Left kidney (tissue), 1 donor: ENCODE measurements at regions not wholly inside any gene's neighbourhood (a gene's known extent, or its start where the extent isn't known, plus 50 kb on each side); places are given as distances from the start of the nearest gene placed in this dataset.
"Not testable (repeated sequence)": the region's sequence is repeated elsewhere in the genome, so short reads cannot be mapped to it uniquely, and the experiment has no call there.

Experiments used
- DNase-seq: peaks from one replicate; pipeline ENCODE4 v3.0.0-alpha.2; 2013

DNA sequence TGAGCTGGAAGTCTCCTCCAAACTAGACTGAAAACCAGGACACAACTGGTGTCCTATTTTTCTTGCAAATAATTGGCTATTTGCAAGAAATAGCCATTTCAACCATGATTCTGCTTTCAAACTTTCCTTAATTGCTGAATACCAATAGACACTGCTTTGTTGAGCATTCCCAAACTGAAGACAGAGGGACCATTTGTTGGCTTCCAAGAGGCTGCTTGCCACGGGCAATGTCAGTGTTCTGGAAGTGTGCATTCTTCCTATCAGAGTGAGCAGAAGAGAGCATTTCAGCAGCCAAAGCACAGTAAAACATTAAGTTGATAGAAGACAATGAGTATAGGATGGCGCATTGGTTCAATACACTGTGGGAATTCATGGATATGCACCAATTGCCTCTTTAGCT lies 360.5 kb upstream of the RGPD4 start:
- DNase-seq: no peak

DNA sequence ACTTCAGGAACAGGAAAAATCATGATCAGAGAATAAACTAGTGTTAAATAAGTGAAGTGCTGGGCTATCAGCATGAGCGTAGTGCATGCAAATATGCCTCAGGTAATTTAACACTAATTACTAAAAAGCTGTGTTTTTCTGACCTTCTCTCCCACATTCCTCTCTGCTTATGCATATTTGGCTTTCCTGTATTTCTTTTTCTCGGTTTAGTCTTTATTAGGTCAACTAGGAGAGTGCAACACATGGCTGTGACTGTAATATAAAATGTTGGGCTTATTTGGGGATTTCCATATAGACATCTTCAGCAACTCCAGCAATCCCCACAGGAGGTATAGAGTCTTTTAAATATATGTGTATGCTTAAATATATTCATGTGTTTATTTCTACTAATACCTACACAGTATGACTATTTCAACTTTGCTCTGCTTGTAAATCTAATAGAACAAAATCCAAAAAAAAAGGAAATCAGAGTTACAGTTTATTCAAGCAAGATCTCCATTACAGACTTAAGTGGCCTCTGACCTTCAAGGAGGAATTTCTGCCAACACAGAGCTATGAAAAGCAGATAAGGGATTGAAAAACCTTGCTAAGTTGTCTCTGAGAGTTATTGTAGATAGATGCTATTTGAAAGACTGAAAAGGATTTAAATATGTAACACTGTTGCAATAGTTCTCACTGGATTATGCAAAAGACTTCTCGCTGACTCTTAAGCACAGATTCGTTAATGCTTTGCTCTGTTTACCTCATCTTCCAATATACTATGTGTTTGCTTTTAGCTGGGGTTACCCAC lies 359.5 kb upstream of the RGPD4 start:
- DNase-seq: no peak

- no peak for DNase-seq
Observed at GRCh38 chr2:107469437-107469995, 357.2 kb upstream of the RGPD4 start.

DNA sequence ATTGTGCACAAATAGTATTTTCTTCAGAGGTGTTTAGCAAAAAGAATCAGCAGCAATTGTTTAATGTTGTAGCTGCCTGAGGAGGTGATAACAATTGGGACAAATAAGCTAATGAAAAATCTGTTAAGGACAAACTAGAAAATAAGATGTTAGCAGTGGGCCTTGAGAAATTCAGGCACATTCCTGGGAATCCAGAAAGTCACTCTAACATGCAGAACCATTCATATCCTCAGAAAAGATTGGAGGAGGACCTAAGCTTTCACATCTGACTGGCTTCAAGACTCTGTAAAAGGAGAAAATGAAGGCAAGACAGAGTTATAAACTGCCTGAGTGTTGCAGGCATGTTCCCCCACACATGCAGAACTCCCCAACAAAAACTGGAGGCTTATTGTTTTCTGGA lies 353.5 kb upstream of the RGPD4 start:
- DNase-seq: no peak

DNA sequence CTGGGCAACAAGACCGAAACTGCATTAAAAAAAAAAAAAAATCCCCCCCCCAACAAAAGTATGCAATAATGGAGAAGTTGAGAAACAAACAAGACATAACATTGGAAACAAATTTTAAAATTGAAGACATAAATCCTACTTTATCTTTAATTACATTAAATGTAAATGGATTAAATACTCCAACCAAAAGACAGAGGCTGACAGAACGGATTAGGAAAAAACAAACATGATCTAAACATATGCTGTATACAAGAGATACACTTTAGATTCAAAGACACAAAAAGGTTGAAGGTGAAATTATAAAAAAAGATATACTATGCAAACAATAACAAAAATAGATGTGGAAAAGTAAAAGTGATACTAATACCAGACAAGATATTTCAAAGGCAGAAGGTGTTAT lies 350.8 kb upstream of the RGPD4 start:
- DNase-seq: no peak

DNA sequence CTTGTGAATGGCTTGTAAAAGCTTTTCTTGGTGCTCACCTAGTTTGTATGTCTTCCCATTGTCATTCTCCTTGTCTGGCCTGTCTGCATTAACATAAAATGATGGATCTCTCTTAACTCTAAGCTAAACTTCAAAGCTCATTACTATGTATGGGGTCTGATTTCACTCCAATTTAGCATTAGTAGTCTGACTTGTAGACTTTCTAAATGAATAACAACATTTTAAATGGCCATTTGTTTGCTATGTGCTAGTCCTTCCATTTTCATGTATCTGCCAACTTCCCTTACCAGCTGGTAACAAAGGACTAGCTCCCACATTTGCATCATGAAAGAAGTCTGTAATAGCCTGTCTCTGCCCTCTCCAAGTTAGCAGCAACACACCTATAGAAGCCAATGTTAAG lies 324.2 kb upstream of the RGPD4 start:
- no peak for DNase-seq

DNA sequence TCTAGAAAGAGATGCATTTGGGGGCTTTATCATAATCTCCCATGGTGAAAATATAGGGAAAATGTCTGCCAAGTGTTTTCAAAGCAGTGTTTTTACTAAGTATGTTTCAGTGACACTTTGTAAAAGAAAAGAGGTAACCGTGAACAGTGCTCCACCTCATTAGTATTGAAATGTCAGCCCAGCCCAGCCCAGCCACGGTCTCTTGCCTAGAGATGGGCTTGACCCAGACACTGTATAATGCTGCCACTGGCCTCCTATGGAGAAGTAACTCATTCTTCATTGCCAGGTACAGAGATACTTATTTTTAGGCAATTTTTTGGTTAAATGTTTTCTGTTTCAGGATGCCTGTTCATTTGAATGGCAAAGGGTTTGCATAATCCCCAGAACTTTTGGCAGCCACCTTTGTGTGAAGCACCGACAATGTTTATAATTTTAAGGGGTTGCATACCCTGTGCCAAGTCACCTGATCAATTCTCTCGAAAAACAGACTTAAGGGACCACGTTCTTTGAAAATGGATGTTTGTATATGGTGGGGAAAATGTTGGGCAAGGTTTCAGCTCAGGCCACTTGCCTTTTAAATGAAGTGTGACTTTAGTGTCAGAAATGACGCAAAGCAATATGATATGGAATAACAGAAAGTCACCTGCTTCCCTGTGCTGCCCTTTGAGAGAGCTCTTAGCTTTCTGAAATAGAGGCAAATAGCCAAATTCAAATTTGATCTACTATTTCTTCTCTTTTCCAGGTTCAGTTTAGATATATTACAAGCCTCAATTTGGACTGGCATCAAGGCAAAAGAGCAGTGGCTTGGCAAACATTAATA lies 314.5 kb upstream of the RGPD4 start:
- no peak for DNase-seq

DNA sequence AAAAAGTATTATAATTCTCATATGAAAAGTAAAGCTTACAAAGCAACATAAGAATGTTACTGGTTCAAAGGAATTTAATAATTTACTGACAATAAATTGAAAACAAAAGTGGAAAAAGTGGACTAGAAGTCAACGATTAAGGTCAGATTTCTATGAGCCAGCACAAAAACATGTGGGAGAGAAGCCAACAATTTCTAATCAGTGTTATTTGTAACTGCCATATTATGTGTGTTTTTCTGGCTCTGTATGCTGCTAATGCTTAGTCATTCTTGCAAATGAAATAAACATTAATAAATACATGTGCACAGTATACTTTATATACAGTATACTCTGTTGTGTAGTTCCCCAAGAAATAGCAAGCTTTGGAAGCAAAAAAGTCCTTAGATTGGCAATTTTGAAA lies 301.3 kb upstream of the RGPD4 start:
- no peak for DNase-seq

GRCh38 chr2:107529146-107529545 lies 297.5 kb upstream of the RGPD4 start:
- peak; percentile 50 for DNase-seq

GRCh38 chr2:107530046-107530445 lies 296.6 kb upstream of the RGPD4 start:
- no peak for DNase-seq

GRCh38 chr2:107534926-107535325 lies 291.8 kb upstream of the RGPD4 start:
- DNase-seq: no peak

DNA sequence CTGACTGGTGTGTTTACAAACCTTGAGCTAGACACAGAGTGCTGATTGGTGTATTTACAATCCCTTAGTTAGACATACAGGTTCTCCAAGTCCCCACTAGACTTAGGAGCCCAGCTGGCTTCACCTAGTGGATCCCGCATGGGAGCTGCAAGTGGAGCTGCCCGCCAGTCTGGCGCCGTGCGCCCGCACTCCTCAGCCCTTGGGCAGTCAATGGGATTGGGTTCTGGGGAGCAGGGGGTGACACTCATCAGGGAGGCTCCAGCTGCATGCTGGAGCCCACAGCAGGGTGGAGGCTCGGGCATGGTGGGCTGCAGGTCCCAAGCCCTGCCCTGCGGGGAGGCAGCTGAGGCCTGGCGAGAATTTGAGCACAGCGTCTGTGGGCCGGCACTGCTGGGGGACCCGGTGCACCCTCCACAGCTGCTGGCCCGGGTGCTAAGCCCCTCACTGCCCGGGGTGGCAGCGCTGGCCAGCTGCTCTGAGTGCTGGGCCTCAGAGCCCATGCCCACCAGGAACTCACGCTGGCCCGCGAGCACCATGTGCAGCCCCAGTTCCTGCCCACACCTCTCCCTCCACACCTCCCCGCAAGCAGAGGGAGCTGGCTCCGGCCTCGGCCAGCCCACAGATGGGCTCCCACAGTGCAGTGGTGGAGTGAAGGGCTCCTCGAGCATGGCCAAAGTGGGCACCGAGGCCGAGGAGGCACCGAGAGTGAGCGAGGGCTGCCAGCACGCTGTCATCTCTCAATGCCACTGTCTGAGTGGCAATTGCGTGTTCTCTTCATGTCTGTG lies 290.6 kb upstream of the RGPD4 start:
- DNase-seq: not testable (repeated sequence)

DNA sequence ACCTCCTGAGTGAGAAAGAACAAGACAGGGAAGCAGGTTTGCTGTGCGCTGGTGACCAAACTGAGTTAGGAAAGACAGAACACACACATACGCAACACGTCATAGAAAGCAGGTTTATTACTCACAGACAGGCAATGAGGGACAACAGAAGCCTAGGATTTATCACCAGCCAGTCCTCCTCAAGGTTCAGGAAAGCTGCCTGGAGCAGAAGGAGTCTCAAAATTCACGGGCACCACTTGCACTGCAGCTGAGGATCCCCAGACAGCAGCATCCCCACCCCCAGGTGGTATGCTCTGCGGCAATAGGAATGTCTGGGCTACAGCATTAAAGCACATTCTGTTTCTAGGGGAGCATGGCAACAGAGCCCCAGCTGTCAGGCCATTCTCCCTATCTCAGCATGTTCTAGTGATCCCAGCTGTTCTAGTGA lies 284.4 kb upstream of the RGPD4 start:
- no peak for DNase-seq

- DNase-seq: no peak
Observed at GRCh38 chr2:107543793-107544192, 282.9 kb upstream of the RGPD4 start.

- DNase-seq: no peak
Observed at GRCh38 chr2:107545066-107545465, 281.6 kb upstream of the RGPD4 start.

- DNase-seq: no peak
Observed at GRCh38 chr2:107545851-107546250, 280.8 kb upstream of the RGPD4 start.

DNA sequence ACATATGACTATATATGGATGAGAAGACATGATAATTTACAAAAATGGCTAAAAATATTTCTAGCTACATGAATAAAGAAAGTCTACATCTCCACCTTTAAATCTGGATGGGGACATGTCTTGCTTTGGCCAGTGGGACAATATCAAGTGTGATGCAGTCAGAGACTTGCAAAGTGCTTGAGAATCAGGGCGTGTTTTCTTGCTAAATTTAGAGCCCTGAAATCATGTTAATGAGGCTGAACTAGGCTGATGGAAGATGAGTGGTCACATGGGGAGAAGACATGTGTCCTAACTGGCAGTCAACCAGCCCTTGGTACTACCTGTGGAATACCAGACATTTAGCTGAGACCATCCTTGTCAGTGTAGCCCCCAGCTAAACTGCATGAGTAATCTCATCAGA lies 278.5 kb upstream of the RGPD4 start:
- DNase-seq: no peak

DNA sequence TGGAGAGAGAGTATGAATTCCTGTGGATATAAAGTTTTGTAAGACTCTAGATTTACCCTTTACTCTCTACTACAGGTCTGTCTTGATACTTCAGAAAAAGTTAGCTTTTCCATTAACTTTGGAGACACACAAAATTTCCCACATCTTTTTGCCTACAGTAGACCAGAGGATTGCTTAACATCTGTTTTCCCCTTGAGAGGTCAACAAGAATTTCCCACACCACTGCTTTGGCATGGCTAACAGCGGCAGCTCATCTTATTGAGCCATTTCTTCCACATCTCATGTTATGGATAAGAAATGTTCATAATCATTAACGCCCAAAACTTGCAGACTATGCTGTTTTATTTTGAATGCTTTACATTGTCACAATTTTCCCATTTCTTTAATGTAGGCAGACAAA lies 273.6 kb upstream of the RGPD4 start:
- no peak for DNase-seq

DNA sequence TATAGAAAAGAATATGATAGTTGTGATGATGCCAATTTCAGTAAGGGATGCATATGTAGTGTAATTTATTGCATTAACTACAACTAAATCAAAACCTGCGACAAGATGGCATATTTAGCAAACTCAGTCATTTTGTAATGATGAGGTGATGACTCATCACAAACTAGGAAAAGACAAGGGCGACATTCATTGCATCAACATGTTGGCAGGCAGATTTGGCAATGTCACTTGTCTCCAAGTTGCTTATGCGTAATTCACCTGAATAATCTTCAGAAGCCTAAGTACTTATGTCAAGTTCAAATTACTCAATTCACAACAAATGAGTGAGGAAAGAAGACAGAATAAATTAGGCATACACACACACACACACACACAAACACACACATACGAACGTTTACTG lies 273.2 kb upstream of the RGPD4 start:
- DNase-seq: no peak

DNA sequence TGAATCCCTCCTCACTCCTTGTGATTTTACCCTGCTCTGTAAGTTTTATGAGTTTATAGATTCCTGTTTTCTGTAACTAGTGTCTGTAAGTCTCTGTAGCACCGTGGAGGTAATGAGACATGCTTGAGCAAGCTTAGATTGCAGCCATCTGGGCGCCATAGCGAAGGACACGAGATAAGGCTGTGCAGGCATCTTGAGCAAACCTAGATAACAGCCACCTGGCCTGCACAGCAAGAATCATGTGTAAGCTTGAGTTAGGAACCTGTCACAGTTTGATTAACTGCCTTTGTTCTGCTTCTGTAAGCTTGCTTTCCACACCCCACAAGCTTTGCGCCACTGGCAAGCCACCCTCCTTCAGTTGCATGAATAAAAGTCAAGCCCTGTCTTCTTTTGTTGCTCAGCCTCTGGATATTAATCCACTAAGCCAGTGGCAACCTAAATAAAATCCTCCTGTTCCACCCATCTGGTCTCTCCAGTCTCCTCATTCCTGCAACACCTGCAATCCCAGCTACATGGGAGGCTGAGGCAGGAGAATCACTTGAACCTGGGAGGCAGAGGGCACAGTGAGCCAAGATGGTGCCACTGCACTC lies 270.6 kb upstream of the RGPD4 start:
- no peak for DNase-seq

- DNase-seq: no peak
Observed at GRCh38 chr2:107558295-107558694, 268.4 kb upstream of the RGPD4 start.

DNA sequence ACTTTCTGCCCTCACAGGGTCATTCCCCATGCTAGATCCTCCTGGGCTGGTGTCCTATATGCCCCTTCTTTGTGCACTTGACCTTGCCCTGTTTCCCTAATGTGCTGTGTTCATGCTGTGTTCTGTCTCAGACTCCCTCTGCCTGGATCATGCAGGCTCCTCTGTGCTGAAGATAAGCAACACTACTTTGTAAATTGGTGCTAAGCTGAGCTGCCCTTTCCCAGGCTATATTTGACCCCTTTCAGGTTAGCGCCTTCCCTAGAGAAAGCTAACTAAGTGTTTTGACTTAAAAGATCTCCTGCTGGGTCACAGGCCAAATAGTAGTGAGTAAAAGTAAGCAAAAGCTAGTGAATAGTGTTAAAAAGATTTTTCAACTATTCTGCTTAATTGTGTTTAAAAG lies 257.2 kb upstream of the RGPD4 start:
- DNase-seq: no peak
